ENCODE measurements at regions not wholly inside any gene's neighbourhood (a gene's known extent, or its start where the extent isn't known, plus 50 kb on each side); places are given as distances from the start of the nearest gene placed in this dataset.
"Not testable (repeated sequence)": the region's sequence is repeated elsewhere in the genome, so short reads cannot be mapped to it uniquely, and the experiment has no call there.

- not testable (repeated sequence) for TF ChIP-seq CTCF (IDR thresholded peaks at IDR 0.05; ENCODE audit: low read length); EZH2 (IDR thresholded peaks at IDR 0.05; ENCODE audit: borderline replicate concordance, low read length)
Observed at GRCh38 chr12:124697722-124698121, 130.3 kb upstream of the NCOR2 start.

Data from OCI-LY1 (cell line).